Muscle layer of colon (tissue), 2 donors: ENCODE measurements at regions not wholly inside any gene's neighbourhood (a gene's known extent, or its start where the extent isn't known, plus 50 kb on each side); places are given as distances from the start of the nearest gene placed in this dataset.

Source experiments
- H3K27ac ChIP-seq: one replicate; pipeline ENCODE4 v1.7.0; 2013; ENCODE audit warnings: low read depth, mild to moderate bottlenecking, low read length, moderate library complexity
- H3K27me3 ChIP-seq, 2 donors: one replicate each; pipeline ENCODE4 v1.7.0; 2013; ENCODE audit warnings: low read length in 2 of 2, mild to moderate bottlenecking in 2 of 2; ENCODE audit not compliant: insufficient read depth in 2 of 2, control insufficient read depth in 1 of 2
- H3K36me3 ChIP-seq: one replicate; pipeline ENCODE4 v1.7.0; 2013; ENCODE audit warnings: mild to moderate bottlenecking, low read length; ENCODE audit not compliant: insufficient read depth
- H3K4me1 ChIP-seq: one replicate; pipeline ENCODE4 v1.7.0; 2013; ENCODE audit warnings: mild to moderate bottlenecking, low read length; ENCODE audit not compliant: insufficient read depth
- H3K4me3 ChIP-seq, 2 donors: one replicate each; pipeline ENCODE4 v1.7.0; 2013; ENCODE audit warnings: low read length in 2 of 2, low read depth in 1 of 2, mild to moderate bottlenecking in 1 of 2, moderate library complexity in 1 of 2
- H3K9ac ChIP-seq: one replicate; pipeline ENCODE4 v1.7.0; 2013; ENCODE audit warnings: low read length
- H3K9me3 ChIP-seq: one replicate; pipeline ENCODE4 v1.7.0; 2013; ENCODE audit warnings: mild to moderate bottlenecking, low read length
- donor health status: abdominal sarcoma.
- donor health status: Adenocarcinoma of cecum.

DNA sequence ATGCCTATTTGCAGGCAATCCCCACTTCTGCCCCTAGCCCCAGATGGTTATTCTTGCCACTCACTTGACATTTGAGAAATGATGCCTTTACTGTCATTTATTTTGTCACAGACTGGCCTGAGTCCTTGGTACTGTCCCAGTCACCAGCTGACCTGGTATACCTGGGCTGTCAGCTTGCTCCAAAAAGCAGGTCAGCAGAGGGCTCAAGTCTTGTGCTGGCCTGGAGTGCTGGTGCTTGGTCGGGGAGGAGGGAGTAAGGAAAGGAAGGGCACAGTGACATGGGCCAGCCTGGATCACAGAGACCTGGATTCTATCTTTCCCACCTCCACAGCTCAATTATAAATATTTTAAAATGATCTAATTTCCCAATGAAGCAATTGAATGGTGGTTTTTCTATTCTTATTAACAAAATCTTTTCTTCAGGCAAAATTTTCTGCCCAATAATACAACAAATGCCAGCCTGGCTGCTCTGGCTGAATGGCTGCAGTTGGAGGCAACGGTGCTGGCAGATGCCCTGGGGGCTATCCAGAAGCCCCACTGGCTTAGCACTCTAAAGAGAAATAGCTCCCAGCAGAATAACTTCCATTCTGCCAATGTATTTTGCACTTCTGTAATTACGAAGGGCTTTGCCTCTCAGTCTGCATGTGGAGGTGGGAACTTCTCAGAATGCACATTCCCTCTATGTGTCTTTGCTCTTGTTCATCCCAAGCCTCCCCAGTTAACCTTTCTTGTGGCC, 160.6 kb downstream of the GADD45G start:
- Histone ChIP-seq H3K9ac (no peak overlapping the region), H3K27ac (no peak overlapping the region)

GRCh38 chr9:89766991-89767390, 162.2 kb downstream of the GADD45G start:
- no peaks in the 10 kb centered on the region for H3K27me3 ChIP-seq
- H3K4me3 ChIP-seq: no peak overlapping the region
- no peaks in the 10 kb centered on the region for H3K36me3 ChIP-seq
- no peaks in the 10 kb centered on the region for H3K4me1 ChIP-seq
- no peak overlapping the region for H3K9ac ChIP-seq
- H3K27ac ChIP-seq: no peak overlapping the region
- no peaks in the 10 kb centered on the region for H3K9me3 ChIP-seq

More for the DNA sequence above, 160.6 kb downstream of the GADD45G start:
- H3K36me3 ChIP-seq: no peaks in the 10 kb centered on the region
- no peaks in the 10 kb centered on the region for H3K4me1 ChIP-seq
- no peaks in the 10 kb centered on the region for H3K9me3 ChIP-seq
- no peak overlapping the region for H3K4me3 ChIP-seq
- no peaks in the 10 kb centered on the region for H3K27me3 ChIP-seq

DNA sequence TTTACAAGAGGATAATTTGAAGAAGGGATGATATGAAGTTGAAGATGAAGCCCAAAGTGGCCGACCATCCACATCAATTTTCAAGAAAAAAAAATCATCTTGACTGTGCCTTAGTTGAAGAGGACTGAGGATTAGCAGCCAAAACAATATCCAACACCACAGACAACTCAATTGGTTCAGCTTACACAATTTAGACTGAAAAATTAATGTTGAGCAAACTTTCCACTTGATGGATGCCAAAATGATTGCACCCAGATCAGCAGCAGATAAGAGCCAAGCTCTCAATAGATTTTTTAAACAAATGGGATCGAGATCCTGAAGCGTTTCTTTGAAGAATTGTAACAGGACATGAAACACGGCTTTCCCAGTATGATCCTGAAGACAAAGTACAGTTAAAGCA, 163.2 kb downstream of the GADD45G start:
- H3K27ac ChIP-seq: no peak overlapping the region
- H3K27me3 ChIP-seq: no peaks in the 10 kb centered on the region
- H3K36me3 ChIP-seq: no peaks in the 10 kb centered on the region
- H3K9me3 ChIP-seq: no peaks in the 10 kb centered on the region
- no peak overlapping the region for H3K9ac ChIP-seq
- no peaks in the 10 kb centered on the region for H3K4me1 ChIP-seq
- H3K4me3 ChIP-seq: no peak overlapping the region

DNA sequence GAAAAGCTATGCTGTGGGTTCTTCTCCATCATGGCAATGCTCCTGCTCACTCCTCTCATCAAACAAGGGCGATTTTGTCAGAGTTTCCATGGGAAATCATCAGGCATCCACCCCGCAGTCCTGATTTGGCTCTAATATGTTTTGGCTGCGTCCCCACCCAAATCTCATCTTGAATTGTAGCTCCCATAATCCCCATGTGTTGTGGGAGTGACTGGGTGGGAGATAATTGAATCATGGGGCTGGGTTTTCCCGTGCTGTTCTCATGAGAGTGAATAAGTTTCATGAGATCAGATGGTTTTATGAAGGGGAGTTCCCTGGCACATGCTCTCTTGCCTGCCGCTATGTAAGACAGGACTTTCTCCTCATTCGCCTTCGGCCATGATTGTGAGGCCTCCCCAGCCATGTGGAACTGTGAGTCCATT, 163.8 kb downstream of the GADD45G start:
- no peaks in the 10 kb centered on the region for H3K4me1 ChIP-seq

DNA sequence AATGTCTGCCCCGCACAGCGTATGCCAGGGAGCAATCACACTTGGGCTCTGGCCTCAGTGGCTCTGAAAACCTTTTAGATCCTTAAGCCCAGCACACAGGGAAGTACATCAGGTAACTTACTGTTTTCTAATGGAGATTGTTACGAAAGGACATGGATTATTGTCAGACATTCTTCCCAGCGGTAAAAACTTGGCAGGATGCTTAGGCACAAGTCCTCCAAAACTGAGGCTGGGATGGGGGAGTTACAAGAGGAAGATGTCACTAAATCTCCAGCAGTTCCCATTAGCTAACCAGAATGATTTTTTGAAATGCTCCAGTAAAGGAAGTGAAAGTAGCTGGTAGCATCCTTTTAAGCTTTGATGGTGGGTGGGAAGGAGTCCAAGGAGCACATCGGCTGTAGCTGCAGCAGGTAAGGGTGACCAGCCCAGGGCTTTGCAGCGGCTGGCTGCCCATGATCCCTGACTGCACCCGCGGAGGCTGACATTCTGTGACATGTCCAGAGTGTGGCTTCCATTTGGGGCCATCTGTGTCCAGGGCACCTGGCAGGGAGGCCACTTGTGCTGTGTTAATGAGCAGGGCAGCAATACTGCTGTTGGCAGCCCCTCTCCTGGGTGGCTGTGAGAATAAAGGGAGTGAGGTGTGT, 165.8 kb downstream of the GADD45G start:
- Histone ChIP-seq H3K4me1 (no peaks in the 10 kb centered on the region), H3K4me3 (no peak overlapping the region), H3K27me3 (no peaks in the 10 kb centered on the region), H3K9ac (no peak overlapping the region), H3K36me3 (no peaks in the 10 kb centered on the region), H3K9me3 (no peaks in the 10 kb centered on the region), H3K27ac (no peak overlapping the region)

More for the DNA sequence above, 163.8 kb downstream of the GADD45G start:
- Histone ChIP-seq H3K9me3 (no peaks in the 10 kb centered on the region), H3K36me3 (no peaks in the 10 kb centered on the region), H3K9ac (no peak overlapping the region), H3K27ac (no peak overlapping the region), H3K27me3 (no peaks in the 10 kb centered on the region), H3K4me3 (no peak overlapping the region)

GRCh38 chr9:89771205-89771604, 166.4 kb downstream of the GADD45G start:
- no peaks in the 10 kb centered on the region for H3K4me1 ChIP-seq
- no peak overlapping the region for H3K4me3 ChIP-seq
- no peaks in the 10 kb centered on the region for H3K9me3 ChIP-seq
- no peaks in the 10 kb centered on the region for H3K36me3 ChIP-seq
- H3K27ac ChIP-seq: no peak overlapping the region
- no peak overlapping the region for H3K9ac ChIP-seq
- H3K27me3 ChIP-seq: no peaks in the 10 kb centered on the region

DNA sequence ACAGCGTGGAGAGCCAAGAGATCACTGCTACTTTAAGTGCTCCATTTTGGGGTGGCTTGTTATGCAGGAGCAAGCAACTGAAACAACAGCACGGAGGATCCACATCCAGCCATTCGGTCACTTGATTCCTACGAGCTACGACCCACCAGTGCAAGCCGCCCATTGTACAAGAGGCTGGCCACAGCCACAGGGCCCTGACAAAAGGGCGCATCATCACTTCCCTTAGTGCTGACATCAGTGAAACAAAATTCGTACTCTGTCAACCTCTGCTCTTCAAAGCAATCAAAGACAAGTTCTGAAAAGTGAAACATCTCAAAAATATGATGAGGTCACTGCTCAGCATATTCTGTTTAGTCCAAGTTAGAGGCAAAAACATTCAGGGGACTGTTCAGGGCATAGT, 168.4 kb downstream of the GADD45G start:
- Histone ChIP-seq H3K4me3 (no peak overlapping the region), H3K9ac (no peak overlapping the region), H3K27ac (no peak overlapping the region), H3K36me3 (no peaks in the 10 kb centered on the region), H3K9me3 (no peaks in the 10 kb centered on the region), H3K4me1 (peaks cover under 1% of the 10 kb centered on the region), H3K27me3 (no peaks in the 10 kb centered on the region)

DNA sequence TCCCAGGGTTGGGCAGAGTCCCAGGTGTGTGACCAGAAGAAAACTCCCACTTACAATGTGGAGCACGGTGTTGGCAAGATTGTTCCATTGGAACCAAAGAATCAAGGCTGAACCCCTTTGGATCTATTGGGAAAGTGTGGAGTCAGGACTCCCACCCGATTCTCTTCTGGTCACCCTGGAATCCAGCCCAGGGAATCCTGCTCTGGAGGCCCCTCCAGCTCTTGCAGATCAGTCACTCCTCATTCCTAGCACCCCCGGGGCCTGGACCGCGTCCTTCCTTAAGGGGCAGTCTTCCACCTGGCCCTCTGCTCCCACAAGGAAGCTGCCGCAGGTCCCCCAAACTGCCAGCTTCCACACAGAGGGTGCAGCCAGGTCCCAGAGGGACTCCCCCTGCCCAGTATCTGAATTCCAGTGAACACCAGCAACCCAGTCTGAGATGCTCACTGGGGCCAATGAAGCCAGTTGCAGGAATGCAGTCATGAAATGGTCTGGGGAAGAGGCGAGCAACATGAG, 170.1 kb downstream of the GADD45G start:
- Histone ChIP-seq H3K9ac (no peak overlapping the region), H3K36me3 (no peaks in the 10 kb centered on the region), H3K9me3 (no peaks in the 10 kb centered on the region), H3K27me3 (no peaks in the 10 kb centered on the region), H3K4me1 (peaks cover 5% of the 10 kb centered on the region), H3K27ac (no peak overlapping the region), H3K4me3 (no peak overlapping the region)

DNA sequence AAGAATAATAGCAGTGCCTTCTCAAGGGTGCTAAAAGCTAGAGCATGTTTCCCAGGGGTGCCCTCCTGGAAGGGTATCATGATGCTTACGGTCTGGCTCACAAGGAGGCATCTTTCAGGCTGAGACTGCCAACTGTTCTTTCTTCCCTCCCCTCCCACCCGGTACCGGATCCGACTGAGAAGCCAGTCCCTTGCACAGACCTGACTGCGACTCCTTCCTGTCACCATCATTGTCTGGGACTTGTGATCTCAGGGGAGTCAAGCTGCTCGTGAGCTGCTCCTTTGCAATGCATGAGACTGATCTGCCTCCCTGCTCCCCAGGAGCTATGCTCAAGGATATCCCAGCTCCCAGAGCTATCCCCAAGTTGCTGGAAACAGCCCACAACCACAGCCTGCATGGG, 170.8 kb downstream of the GADD45G start:
- peaks cover 5% of the 10 kb centered on the region for H3K4me1 ChIP-seq
- H3K9ac ChIP-seq: no peak overlapping the region
- H3K27ac ChIP-seq: no peak overlapping the region
- no peaks in the 10 kb centered on the region for H3K27me3 ChIP-seq
- no peak overlapping the region for H3K4me3 ChIP-seq
- no peaks in the 10 kb centered on the region for H3K36me3 ChIP-seq
- H3K9me3 ChIP-seq: no peaks in the 10 kb centered on the region

DNA sequence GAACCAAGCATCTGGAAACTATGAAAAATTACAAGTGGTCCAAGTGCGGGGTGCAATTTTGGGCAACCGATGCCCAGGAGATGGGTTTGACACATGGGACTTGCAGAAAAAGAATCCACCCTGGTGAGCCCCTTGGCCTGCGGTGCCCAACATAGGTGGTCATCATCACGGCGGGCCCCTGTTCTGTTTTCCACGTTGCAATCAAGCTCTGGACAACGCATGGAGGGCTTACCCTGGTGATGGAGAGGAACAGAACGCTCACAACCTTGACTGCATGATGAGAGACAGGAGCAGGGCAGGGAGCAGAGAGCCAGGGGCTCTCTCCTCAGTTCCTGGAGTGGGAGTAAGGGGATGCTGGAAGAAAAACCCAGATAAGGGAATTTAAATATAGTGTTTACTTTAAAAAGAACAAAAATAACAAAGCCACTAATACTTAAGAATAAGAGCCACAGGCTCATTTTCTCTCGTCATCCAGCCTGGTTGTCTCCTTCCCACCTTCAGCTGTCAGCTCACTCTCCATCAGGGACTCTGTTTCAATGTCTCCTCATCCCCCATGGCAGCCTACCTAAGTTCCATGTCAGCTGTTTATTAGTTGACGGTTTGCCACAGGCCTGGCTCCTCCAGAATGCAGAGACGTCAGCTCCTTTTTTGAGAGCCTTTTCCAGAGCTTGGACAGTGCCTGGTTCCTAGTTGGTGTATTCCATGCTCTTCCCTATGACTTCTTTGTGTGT, 172.1 kb downstream of the GADD45G start:
- Histone ChIP-seq H3K27ac (no peak overlapping the region), H3K9me3 (no peaks in the 10 kb centered on the region), H3K9ac (no peak overlapping the region), H3K27me3 (no peaks in the 10 kb centered on the region), H3K4me3 (no peak overlapping the region), H3K36me3 (no peaks in the 10 kb centered on the region), H3K4me1 (peaks cover 5% of the 10 kb centered on the region)

DNA sequence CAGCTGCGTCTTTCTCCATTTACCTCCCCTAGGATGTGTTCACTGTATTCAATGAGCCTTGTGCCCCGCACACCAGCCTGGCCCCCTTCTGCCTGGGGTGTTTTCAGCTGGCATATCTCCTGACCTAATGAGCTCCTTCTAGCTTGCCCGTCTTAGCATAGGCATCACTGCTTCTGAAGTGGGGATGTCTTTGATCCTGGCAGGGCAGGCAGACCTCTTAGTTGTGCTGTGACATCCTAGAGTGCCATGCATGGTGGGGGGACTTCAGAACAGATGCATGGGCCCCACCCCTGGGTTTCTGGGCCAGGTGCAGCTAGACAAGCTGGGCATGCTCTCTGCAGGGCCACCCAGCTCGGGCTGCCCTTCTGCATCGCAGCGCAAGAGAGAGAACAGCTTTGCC, 172.7 kb downstream of the GADD45G start:
- Histone ChIP-seq H3K9ac (no peak overlapping the region), H3K4me1 (peaks cover 5% of the 10 kb centered on the region), H3K27me3 (no peaks in the 10 kb centered on the region), H3K27ac (no peak overlapping the region), H3K4me3 (no peak overlapping the region), H3K36me3 (no peaks in the 10 kb centered on the region), H3K9me3 (no peaks in the 10 kb centered on the region)
